ENCODE measurements at regions not wholly inside any gene's neighbourhood (a gene's known extent, or its start where the extent isn't known, plus 50 kb on each side); places are given as distances from the start of the nearest gene placed in this dataset.
A peak's percentile ranks its signal among the peaks of the same experiment; 100 is the strongest.
"Not testable (repeated sequence)": the region's sequence is repeated elsewhere in the genome, so short reads cannot be mapped to it uniquely, and the experiment has no call there.

GRCh38 chr10:29784175-29784773, 149.5 kb upstream of the SVIL start:
- no peak for DNase-seq

DNA sequence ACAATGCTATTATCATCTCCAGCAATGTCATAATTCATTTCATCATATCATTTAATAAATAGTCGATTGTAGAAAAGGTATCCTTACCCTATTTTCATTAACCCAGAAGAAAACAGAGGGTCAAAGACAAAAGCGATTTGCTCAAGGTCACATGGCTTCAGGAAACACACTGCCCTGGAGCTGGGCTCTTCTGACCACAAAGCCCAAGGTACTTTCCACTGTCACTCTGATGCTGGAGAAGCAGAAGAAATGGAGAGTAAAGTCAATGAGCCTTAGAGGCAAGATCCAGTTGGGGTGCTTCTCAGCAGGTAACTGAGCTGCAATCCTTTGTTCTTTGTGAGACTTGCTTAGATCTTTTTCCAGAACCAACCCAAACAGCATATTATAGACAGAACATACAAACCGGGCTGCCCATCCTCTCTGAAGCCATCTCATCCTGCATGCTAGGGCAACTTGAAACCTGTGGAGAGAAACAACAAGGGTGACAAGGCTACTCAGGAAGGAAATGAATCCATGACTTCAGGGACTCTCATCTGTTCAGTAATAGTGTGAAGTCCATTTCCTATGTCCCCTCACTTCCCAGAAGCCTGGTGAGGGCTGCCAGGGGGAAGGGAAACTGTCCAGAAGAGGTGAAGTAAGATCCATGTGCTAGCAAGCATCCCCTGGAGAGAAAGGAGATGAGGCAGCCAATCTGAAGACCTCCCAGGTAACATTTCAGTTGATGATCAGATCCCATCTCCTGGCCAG, 148.6 kb upstream of the SVIL start:
- DNase-seq, result no peak

DNA sequence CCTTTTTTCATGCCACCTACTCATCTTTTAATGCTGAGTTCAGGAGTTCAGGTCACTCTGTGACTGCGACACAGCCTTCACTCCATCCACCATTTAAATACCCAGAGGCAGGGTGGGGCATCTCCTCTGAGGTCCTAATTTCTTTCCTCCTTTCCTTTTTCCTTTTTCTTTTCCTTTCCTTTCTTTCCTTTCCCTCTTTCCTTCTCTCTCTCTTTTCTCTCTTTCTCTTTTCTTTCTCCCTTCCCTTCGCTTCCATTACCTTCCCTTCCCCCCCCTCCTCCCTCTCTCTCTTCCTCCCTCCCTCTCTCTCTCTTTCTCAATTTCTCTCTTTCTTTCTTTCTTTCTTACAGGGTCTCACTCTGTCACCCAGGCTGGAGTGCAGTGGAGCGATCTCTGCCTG, 145.9 kb upstream of the SVIL start:
- DNase-seq, result no peak

DNA sequence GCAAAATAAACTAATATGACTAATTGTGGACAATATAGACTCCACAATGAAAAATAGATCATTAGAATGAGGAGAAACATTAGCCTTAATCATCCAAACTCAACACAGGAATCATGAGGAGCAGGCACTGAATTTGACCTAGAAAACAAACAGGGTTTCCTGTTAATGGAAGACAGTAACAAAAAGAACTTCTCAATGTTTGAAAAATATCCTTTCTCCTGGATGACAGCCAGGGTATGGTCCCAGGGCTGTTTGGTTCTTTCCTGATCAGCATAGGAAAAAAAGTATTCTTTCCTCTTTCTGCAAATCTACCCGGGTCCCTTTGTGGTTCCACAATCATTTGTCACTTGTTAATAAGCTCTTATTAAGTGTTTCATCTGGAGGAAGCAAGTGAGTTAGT, 145.3 kb upstream of the SVIL start:
- no peak for DNase-seq

GRCh38 chr10:29776246-29776645, 141.5 kb upstream of the SVIL start:
- no peak for DNase-seq

GRCh38 chr10:29774475-29774874, 139.7 kb upstream of the SVIL start:
- no peak for DNase-seq

DNA sequence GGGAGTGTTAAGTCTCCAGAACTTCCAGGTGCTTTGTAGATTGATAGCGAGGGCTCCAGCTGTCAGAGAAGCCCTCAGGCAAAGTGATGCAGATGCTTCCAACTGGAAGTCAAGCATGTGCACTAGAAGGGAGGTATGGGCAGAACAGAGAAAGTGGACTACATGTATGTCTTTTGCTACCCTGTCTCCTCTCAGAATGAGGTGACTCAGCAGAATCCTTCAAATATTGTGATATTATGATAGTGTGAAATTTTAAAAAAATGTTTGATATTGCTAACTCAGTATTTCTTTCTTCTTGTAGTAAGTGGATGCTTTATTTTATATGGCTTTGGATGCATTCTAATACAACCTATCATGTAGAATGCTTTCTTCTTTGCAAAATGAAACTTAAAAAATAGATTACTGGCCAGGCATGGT, 138.9 kb upstream of the SVIL start:
- DNase-seq, result no peak

DNA sequence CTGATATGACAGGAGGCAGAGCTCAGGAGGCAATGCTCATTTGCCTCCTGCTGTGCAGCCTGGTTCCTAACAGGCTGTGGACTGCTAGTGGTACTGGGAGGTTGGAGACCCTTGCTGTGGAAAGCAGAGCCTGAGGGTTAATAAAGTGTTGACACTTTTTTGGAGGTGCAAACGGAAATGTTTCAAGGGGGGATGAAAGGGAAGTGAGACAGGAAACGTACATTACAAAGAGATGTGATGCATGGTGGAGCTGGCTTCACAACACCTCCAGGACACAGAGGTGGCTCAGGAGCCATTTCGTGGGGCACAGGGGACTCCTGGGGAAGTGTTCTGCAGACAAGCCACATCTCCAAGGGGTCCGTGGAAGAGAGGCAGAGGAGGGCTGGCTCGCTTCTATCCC, 137.6 kb upstream of the SVIL start:
- DNase-seq, result no peak

DNA sequence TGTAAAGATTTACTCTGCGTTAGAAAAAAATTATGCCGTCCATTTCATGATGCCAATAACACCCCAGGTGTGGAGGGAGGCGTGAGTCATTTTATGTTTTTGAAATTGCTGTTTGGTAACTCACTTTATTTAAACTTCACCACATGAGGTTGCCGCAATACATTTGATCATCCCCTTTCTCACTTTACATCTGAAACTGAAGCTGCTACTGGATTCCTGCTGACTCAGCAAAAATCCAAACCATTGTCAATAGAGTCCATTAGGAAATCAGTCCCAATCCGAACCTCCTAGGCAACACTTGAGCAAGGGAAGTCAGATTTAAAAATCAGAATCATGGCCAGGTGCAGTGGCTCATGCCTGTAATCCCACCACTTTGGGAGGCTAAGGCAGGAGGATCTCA, 136.6 kb upstream of the SVIL start:
- no peak for DNase-seq

GRCh38 chr10:29769277-29769676, 134.5 kb upstream of the SVIL start:
- not testable (repeated sequence) for DNase-seq

- no peak for DNase-seq
Measured at GRCh38 chr10:29767968-29768367, 133.2 kb upstream of the SVIL start.

GRCh38 chr10:29766753-29767152, 132.0 kb upstream of the SVIL start:
- DNase-seq, result no peak

DNA sequence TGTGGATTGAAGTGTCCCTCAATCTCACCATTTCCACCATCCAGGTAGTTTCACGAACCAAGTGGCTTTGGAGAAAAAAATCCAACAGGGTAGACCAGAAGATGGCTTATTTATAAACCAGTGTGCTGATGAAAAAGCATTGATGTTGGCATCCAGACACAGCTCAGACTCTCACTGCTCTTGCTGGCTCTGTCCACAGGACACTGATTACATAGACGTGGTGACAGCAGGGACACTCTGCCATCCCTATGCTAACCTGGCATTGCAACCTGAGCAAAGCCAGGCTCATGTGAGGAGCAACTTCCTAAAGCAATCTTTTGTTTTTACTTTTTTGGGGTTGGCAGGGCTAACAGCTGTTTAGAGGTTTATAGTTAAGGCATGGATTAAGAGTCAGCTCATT, 130.6 kb upstream of the SVIL start:
- DNase-seq, result no peak

- DNase-seq, result no peak
Measured at GRCh38 chr10:29763396-29763795, 128.6 kb upstream of the SVIL start.

- peak in 1 of 2 experiments; percentile 32 for DNase-seq
Measured at GRCh38 chr10:29761916-29762315, 127.1 kb upstream of the SVIL start.

GRCh38 chr10:29760138-29760900, 125.5 kb upstream of the SVIL start:
- no peak for DNase-seq

- no peak for DNase-seq
Measured at GRCh38 chr10:29757551-29758297, 123.0 kb upstream of the SVIL start.

GRCh38 chr10:29756451-29756850, 121.7 kb upstream of the SVIL start:
- DNase-seq, result no peak

- no peak for DNase-seq
Measured at GRCh38 chr10:29753283-29753682, 118.5 kb upstream of the SVIL start.

GRCh38 chr10:29751684-29752083, 116.9 kb upstream of the SVIL start:
- DNase-seq, result no peak

GRCh38 chr10:29751240-29751639, 116.5 kb upstream of the SVIL start:
- no peak for DNase-seq

DNA sequence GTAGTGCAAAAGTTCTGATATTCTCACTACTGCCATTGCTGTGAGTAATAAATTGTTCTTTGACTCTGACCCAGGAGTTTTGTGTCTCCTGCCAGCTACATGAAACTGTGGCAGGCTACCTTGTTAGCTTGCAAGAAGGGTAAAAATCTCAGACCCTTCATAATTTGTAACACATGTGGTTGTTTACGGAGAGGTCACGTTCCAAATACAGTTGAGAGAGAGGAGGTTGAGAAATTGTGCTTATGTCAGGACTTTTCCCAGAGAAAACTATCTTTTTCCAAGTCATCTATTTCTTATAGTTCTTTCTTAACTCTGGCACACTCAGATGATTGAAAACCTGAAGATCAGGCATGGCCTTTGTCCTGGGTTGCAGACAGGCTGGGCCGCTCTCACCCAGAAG, 114.4 kb upstream of the SVIL start:
- no peak for DNase-seq

DNA sequence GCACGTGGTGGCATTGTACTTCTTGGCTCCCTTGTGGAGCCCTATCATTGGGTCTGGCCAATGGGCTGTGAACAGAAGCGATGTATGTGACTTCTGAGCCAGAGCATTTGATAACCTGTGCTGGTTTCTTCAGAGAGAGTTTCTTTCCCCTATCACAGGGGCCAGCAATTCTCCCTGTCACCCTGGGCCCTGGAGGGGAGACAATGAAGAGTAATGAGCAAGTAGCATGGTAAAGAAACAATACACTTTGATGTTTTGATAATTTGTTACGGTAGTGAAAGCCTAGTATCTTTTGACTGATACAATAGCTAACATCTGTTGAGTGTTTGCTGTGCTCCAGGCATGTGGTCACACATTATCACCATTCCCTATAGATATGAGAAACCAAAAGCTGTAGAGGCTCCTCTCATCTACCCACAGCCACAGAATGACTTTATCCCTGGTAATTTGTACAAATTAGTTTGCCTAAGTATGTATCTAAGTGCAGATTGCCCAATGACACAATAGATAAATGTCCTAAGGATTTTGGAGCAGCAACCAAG, 113.4 kb upstream of the SVIL start:
- DNase-seq, result no peak
